ENCODE measurements at regions not wholly inside any gene's neighbourhood (a gene's known extent, or its start where the extent isn't known, plus 50 kb on each side); places are given as distances from the start of the nearest gene placed in this dataset.

- H3K27me3 Mint-ChIP-seq = no peaks in the 10 kb centered on the region
- POLR2A ChIA-PET = no interaction called here
Observed at GRCh38 chr17:69959283-69959682, 115.7 kb upstream of the KCNJ16 start.

GRCh38 chr17:69960755-69961154 is 114.3 kb upstream of the KCNJ16 start:
- Mint-ChIP-seq H3K27me3 (no peaks in the 10 kb centered on the region), H3K36me3 (no peaks in the 10 kb centered on the region), H3K4me1 (no peaks in the 10 kb centered on the region), H3K27ac (no peak overlapping the region), H3K9me3 (peaks cover 2% of the 10 kb centered on the region), H3K4me3 (no peak overlapping the region)
- POLR2A ChIA-PET = no interaction called here
- ATAC-seq (ENCODE audit: low read depth) (no peak), DNase-seq (no peak)

More at GRCh38 chr17:69959283-69959682, 115.7 kb upstream of the KCNJ16 start:
- H3K4me3 Mint-ChIP-seq = no peak overlapping the region
- no peak overlapping the region for H3K27ac Mint-ChIP-seq
- peaks cover 2% of the 10 kb centered on the region for H3K9me3 Mint-ChIP-seq
- no peak for ATAC-seq (ENCODE audit: low read depth)
- DNase-seq = no peak
- H3K36me3 Mint-ChIP-seq = no peaks in the 10 kb centered on the region
- no peaks in the 10 kb centered on the region for H3K4me1 Mint-ChIP-seq

GRCh38 chr17:69961501-69962145 is 113.4 kb upstream of the KCNJ16 start:
- Mint-ChIP-seq H3K9me3 (no peaks in the 10 kb centered on the region), H3K36me3 (no peaks in the 10 kb centered on the region), H3K4me1 (no peaks in the 10 kb centered on the region), H3K27ac (no peak overlapping the region), H3K27me3 (no peaks in the 10 kb centered on the region), H3K4me3 (no peak overlapping the region)
- DNase-seq (no peak), ATAC-seq (ENCODE audit: low read depth) (no peak)
- POLR2A ChIA-PET = no interaction called here

DNA sequence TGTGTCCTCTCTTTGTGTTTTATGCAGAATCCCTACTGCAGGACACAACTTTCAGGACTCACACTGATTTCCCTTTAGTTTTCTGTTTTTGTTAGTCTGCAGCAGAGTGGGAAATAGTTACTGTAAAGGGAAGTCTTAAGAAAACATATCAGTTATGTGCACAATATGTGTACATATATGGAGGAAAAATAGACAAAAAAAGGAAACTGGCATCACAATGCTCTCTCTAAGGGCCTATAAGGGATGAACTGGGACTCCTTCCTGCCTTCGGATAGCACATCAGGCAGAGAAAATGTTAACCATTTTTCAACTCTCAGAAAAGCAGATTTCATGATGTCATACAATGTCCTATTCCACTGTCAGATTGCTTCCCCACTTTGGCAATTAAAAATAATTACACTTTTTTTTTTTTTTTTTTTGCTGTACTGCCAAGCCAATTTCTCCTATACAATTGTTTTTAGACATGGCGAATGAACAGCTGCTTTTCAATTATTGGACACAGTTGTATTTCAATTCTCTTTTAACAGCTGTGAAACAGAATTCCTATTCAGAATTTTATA is 112.5 kb upstream of the KCNJ16 start:
- Mint-ChIP-seq H3K36me3 (no peaks in the 10 kb centered on the region), H3K4me3 (no peak overlapping the region), H3K27me3 (no peaks in the 10 kb centered on the region), H3K9me3 (no peaks in the 10 kb centered on the region), H3K4me1 (no peaks in the 10 kb centered on the region), H3K27ac (no peak overlapping the region)
- ATAC-seq (ENCODE audit: low read depth) (no peak), DNase-seq (no peak)
- POLR2A ChIA-PET = no interaction called here

DNA sequence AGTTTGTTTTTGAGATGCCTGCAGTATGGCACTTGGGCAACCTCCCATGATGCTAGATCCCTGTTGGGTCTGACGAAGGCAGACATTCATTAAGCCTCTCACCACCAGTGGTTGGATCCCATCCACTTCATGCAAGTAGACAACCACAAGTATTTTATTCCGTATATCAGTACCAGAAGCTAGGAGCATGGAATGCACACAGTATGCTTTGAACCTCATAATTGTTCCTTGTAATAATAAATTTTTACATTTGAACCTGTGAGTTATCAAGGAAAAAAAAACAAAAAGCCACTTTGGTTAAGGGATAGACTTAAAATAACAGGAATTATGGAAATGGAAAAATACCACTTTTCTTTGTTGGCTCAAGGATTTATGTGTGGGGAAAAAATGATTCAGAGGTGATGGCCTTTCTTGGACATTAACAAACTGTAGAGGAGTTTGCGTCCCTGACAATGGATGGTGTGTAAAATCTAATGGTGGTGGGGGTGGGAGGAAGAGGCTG is 107.1 kb upstream of the KCNJ16 start:
- no peak for ATAC-seq (ENCODE audit: low read depth)
- DNase-seq = no peak
- Mint-ChIP-seq H3K27ac (no peak overlapping the region), H3K9me3 (no peaks in the 10 kb centered on the region), H3K4me3 (no peak overlapping the region), H3K4me1 (no peaks in the 10 kb centered on the region), H3K27me3 (no peaks in the 10 kb centered on the region), H3K36me3 (no peaks in the 10 kb centered on the region)
- POLR2A ChIA-PET = no interaction called here

DNA sequence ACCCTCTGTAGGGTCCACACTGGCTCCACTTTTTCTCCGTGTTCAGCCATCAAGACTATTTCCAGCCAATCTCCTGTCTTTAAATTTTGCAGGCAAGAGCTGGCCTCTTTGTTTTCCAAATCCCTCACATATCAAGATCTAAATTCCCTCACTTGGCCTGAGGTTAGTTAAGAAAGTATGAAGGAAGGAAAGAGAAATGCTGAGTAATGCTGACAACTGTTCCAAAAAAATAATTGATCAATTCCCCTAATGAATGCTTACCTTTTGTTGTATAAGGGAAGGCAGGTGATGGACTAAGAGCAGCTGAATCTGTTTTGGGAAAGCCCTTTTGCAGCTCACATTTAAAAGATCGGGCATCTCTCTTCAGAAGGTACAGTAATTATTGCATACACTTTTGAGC is 105.1 kb upstream of the KCNJ16 start:
- POLR2A ChIA-PET = no interaction called here
- ATAC-seq (ENCODE audit: low read depth) = no peak
- Mint-ChIP-seq H3K27ac (no peak overlapping the region), H3K27me3 (no peaks in the 10 kb centered on the region), H3K36me3 (no peaks in the 10 kb centered on the region), H3K9me3 (no peaks in the 10 kb centered on the region), H3K4me3 (no peak overlapping the region), H3K4me1 (no peaks in the 10 kb centered on the region)
- no peak for DNase-seq

DNA sequence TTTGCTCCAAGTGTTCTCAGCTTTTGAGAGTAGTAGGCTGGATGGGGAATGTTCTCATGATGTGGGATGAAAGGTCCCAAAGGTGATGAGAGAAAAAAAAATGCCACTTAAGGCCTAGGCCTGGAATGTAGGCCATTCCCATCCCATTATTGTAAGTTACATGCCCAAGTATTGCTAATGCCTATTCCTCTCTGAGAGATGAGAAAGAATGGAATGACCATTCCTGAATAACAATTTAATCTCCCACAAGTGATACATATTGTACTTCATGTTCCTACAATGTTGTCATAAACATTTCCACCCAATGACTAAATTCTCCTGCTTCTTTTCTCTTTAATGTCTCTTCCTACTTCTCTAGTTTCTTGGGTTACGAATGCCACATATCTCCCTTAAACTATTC is 102.8 kb upstream of the KCNJ16 start:
- POLR2A ChIA-PET = no interaction called here
- Mint-ChIP-seq H3K27me3 (no peaks in the 10 kb centered on the region), H3K36me3 (no peaks in the 10 kb centered on the region), H3K9me3 (no peaks in the 10 kb centered on the region), H3K4me1 (no peaks in the 10 kb centered on the region), H3K27ac (no peak overlapping the region), H3K4me3 (no peak overlapping the region)
- ATAC-seq (ENCODE audit: low read depth) (no peak), DNase-seq (no peak)

DNA sequence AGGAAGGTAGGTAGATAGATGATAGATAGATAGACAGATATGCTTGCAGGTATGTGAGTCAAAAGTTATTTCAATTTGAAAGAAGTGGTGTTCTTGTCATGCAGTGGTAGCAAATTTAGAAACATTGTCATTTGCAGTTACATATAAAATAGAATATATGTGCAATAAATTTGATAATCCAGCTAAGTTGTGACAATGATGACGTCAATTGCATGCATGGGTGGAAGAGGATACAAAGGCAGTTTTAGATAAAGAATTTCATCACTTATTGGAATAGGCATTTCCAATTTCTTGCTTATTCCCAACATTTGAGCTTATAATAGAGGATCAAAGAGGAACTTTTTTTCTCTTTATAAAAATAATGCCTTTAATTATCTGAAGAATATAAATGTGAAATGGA is 99.2 kb upstream of the KCNJ16 start:
- no peaks in the 10 kb centered on the region for H3K27me3 Mint-ChIP-seq
- POLR2A ChIA-PET = no interaction called here

DNA sequence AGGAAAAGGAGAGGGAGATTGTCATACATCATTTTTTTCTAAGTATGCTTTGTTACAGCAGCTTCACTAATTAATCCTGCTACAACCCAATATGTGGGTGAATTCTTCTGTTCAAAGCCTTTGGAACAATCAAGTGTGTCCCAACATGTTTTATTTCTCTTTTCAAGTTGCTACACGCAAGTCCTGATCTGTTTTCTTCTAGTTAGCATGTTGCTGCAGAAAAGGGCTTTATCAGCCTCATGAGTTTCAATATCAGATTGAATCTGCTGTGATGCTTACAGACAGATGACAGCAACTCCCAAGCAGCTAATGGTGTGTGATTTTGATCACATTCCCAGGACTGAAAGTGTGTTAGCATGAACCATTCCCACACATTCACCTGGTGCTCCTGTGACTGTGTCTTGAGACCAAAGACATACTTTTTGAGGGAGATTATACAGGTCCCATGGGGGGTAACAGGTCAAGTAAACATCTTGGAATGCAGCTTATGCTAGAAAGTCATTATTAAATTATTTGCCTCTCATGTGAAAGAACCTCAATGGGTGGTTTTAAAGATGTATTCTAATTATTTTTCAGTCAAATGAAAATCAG is 96.9 kb upstream of the KCNJ16 start:
- Mint-ChIP-seq H3K9me3 (no peaks in the 10 kb centered on the region), H3K36me3 (no peaks in the 10 kb centered on the region), H3K27ac (no peak overlapping the region), H3K4me1 (no peaks in the 10 kb centered on the region), H3K4me3 (no peak overlapping the region), H3K27me3 (no peaks in the 10 kb centered on the region)
- ATAC-seq (ENCODE audit: low read depth) = no peak
- POLR2A ChIA-PET = no interaction called here
- DNase-seq = no peak

More for the DNA sequence above, 99.2 kb upstream of the KCNJ16 start:
- H3K4me3 Mint-ChIP-seq = no peak overlapping the region
- ATAC-seq (ENCODE audit: low read depth) (no peak), DNase-seq (no peak)
- H3K27ac Mint-ChIP-seq = no peak overlapping the region
- H3K9me3 Mint-ChIP-seq = no peaks in the 10 kb centered on the region
- H3K36me3 Mint-ChIP-seq = no peaks in the 10 kb centered on the region
- H3K4me1 Mint-ChIP-seq = no peaks in the 10 kb centered on the region

- H3K27ac Mint-ChIP-seq = no peak overlapping the region
- ATAC-seq (ENCODE audit: low read depth) = no peak
- H3K9me3 Mint-ChIP-seq = peaks cover under 1% of the 10 kb centered on the region
Observed at GRCh38 chr17:69981441-69981840, 93.6 kb upstream of the KCNJ16 start.

DNA sequence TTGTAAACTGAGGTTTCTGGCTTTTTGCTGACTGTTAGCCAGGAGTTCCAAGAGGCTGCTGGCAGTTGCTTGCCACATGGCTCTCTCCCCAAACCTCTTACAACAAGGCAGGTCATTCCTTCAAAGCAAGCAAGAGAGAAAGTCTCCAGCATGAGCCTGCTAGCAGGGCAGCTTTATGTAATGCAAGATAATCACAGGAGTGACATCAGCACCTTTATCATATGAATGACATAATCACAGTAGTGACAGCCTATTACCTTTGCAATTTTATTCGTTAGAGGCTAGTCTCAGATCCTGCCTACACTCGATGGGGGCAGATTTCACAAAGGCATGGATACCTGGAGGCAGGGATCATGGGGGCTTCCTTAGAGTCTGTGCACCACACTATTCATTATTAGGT is 79.5 kb upstream of the KCNJ16 start:
- no peaks in the 10 kb centered on the region for H3K36me3 Mint-ChIP-seq
- POLR2A ChIA-PET = no interaction called here
- H3K4me1 Mint-ChIP-seq = no peaks in the 10 kb centered on the region
- DNase-seq (no peak), ATAC-seq (ENCODE audit: low read depth) (no peak)
- H3K9me3 Mint-ChIP-seq = no peaks in the 10 kb centered on the region
- no peak overlapping the region for H3K4me3 Mint-ChIP-seq
- no peak overlapping the region for H3K27ac Mint-ChIP-seq
- H3K27me3 Mint-ChIP-seq = no peaks in the 10 kb centered on the region

More at GRCh38 chr17:69981441-69981840, 93.6 kb upstream of the KCNJ16 start:
- no peak for DNase-seq
- Mint-ChIP-seq H3K4me1 (no peaks in the 10 kb centered on the region), H3K27me3 (no peaks in the 10 kb centered on the region), H3K36me3 (no peaks in the 10 kb centered on the region), H3K4me3 (no peak overlapping the region)
- POLR2A ChIA-PET = no interaction called here

- POLR2A ChIA-PET = no interaction called here
- ATAC-seq (ENCODE audit: low read depth) = no peak
- Mint-ChIP-seq H3K9me3 (no peaks in the 10 kb centered on the region), H3K27ac (no peak overlapping the region), H3K4me3 (no peak overlapping the region), H3K36me3 (no peaks in the 10 kb centered on the region), H3K27me3 (no peaks in the 10 kb centered on the region), H3K4me1 (no peaks in the 10 kb centered on the region)
- DNase-seq = no peak
Observed at GRCh38 chr17:69997332-69997731, 77.7 kb upstream of the KCNJ16 start.

DNA sequence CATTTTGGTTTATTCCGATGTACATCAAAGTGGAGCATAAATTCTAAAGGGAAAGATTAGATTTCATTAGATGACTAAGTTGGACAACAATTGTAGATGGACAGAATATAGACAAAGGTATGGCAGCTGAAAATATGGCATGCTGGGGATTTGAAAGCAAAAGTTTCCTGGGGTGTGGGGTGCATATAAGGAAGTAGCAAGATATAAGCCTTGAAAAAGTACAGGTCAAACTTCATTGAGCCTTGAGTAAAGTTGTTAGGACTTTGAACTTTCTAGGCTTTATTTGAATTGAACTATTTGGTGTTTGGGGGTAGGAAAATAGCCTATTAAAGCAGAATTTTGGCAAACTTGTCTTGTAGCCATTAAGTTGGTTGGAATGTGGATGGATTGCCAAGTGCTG is 75.8 kb upstream of the KCNJ16 start:
- H3K9me3 Mint-ChIP-seq = no peaks in the 10 kb centered on the region
- no peaks in the 10 kb centered on the region for H3K36me3 Mint-ChIP-seq
- no peak overlapping the region for H3K4me3 Mint-ChIP-seq
- H3K4me1 Mint-ChIP-seq = no peaks in the 10 kb centered on the region
- POLR2A ChIA-PET = no interaction called here
- H3K27me3 Mint-ChIP-seq = no peaks in the 10 kb centered on the region
- no peak overlapping the region for H3K27ac Mint-ChIP-seq
- DNase-seq (no peak), ATAC-seq (ENCODE audit: low read depth) (no peak)

DNA sequence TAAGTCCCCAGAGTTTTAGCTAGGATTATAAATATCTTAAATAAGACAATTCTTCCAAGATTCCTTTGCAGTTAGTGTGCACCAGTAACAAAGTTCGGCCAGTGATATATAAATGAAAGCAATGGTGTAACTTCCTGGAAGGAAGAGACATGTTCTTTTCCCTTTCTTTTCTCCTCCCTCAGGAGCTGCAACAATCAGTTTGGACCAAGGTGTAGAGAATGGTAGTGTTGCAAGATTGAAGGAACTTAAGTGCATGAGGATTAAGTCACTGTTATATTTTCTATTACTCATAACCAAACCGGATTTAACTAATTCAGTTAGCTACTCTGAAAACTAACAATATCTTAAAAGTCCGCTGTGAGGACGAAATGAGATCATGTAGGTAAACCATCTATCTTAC is 68.9 kb upstream of the KCNJ16 start:
- Mint-ChIP-seq H3K9me3 (peaks cover 2% of the 10 kb centered on the region), H3K4me3 (no peak overlapping the region), H3K36me3 (no peaks in the 10 kb centered on the region), H3K27ac (no peak overlapping the region), H3K27me3 (no peaks in the 10 kb centered on the region), H3K4me1 (no peaks in the 10 kb centered on the region)
- POLR2A ChIA-PET = no interaction called here
- DNase-seq (no peak), ATAC-seq (ENCODE audit: low read depth) (no peak)
